B cell (primary cell): ENCODE measurements at regions not wholly inside any gene's neighbourhood (a gene's known extent, or its start where the extent isn't known, plus 50 kb on each side); places are given as distances from the start of the nearest gene placed in this dataset.

Source experiments
- CTCF ChIP-seq: fragments of 200-600 bp; IDR thresholded peaks from one replicate; pipeline ENCODE4 v1.8.0; 2022; ENCODE audit warnings: antibody characterized with exemption, mild to moderate bottlenecking
- EZH2 ChIP-seq: IDR thresholded peaks from 2 replicates; pipeline ENCODE4 v1.6.1; 2012; ENCODE audit warnings: borderline replicate concordance, low read depth, mild to moderate bottlenecking, moderate library complexity, low read length; ENCODE audit not compliant: insufficient read depth, poor library complexity, severe bottlenecking

DNA sequence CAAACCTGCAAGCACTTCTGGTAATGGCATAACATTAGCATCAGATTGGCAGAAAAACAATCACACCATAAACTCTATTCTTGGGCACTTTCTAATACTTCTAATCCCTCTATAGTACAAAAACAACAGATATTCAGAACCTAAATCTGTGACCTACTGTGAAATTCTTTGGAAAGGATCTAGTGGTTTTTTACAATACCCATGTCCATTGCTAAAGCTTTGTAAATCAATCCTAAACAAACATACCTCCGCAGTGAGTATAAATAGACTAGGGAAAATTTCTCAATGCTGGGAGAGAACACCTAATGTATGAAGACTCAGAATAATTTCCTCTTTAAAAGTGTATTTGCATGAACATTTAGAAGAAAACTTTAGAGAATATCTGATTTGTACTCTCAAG, 1098.5 kb upstream of the DDX18 start:
- TF ChIP-seq CTCF, result no peak
- no peak for TF ChIP-seq EZH2
